ENCODE measurements at regions not wholly inside any gene's neighbourhood (a gene's known extent, or its start where the extent isn't known, plus 50 kb on each side); places are given as distances from the start of the nearest gene placed in this dataset.

DNA sequence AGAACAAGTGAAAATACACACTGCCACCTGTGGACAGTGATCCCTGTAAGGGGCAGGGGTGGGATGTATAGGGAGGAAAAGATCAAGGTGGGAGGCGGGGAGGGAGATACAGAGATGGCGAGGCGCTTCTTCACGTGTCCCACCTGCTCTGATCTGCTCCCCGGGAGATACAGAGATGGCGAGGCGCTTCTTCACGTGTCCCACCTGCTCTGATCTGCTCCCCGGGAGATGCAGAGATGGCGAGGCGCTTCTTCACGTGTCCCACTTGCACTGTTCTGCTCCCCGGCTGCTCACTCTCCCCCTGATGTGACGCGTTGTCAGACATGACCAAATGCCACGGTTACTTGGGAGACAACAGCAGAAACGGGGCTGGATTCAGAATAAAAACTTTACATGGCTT, 308.3 kb upstream of the SHH start:
- DNase-seq (ENCODE audit: insufficient read length, low spot score) (no peak), FAIRE-seq (no peak)
- TF ChIP-seq POU2F2 (IDR thresholded peaks at IDR 0.05; ENCODE audit: low read depth, low read length) (no peak), TAF1 (IDR thresholded peaks at IDR 0.05; ENCODE audit: low read depth, low read length) (no peak), POLR2A (IDR thresholded peaks at IDR 0.05; ENCODE audit: low read depth, low read length) (no peak), POLR2AphosphoS5 (IDR thresholded peaks at IDR 0.05; ENCODE audit: low read depth, low read length) (no peak), SPI1 (IDR thresholded peaks at IDR 0.05; ENCODE audit: low read depth, low read length) (no peak), PAX5 (IDR thresholded peaks at IDR 0.05; ENCODE audit: insufficient read depth, low read length, severe bottlenecking) (no peak)

DNA sequence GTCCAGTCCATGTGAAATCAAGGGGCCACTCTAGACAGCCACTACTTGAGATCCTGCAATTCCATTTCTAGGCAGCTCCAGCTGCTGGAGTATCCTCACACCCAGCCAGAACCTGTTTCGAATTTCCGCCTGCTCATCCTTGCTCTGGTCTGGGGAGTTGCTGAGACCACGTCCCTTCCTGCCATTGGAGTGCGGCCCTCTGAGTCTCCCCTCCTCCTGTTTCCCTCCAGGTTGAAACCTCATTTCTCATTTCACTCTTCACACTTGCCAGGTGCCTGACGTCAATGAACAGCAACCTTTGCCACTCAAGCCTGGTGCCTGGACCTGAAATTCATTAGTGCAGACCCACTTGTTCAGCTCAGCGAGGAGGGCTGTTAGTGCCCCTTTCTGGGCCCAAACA, 307.5 kb upstream of the SHH start:
- no peak for DNase-seq (ENCODE audit: insufficient read length, low spot score)
- TF ChIP-seq POLR2A (IDR thresholded peaks at IDR 0.05; ENCODE audit: low read depth, low read length) (no peak), PAX5 (IDR thresholded peaks at IDR 0.05; ENCODE audit: insufficient read depth, low read length, severe bottlenecking) (no peak), TAF1 (IDR thresholded peaks at IDR 0.05; ENCODE audit: low read depth, low read length) (no peak)
- no peak for FAIRE-seq

DNA sequence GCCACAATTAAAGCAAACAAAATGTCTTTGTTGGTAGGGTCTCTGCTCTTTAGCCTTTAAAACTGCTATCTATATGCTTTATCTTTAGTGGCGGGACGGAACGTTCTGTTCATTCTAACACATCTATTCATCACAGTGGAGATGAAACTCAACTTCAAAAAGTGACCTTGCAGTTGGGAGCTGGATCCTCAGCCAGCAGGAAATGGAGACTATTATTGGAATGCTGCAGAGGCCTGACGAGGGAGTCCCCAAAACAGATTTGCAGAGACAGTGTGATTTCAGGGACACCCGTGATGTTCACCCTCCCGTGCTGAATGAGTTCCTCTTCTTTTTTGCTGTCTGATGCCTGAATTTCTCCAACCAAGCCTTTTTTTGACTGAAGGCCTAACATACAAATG, 306.0 kb upstream of the SHH start:
- FAIRE-seq (no peak), DNase-seq (ENCODE audit: insufficient read length, low spot score) (no peak)
- TF ChIP-seq SPI1 (IDR thresholded peaks at IDR 0.05; ENCODE audit: low read depth, low read length) = no peak
- no peak for TF ChIP-seq TAF1 (IDR thresholded peaks at IDR 0.05; ENCODE audit: low read depth, low read length)
- TF ChIP-seq POLR2AphosphoS5 (IDR thresholded peaks at IDR 0.05; ENCODE audit: low read depth, low read length) = no peak
- no peak for TF ChIP-seq POLR2A (IDR thresholded peaks at IDR 0.05; ENCODE audit: low read depth, low read length)
- no peak for TF ChIP-seq PAX5 (IDR thresholded peaks at IDR 0.05; ENCODE audit: insufficient read depth, low read length, severe bottlenecking)
- TF ChIP-seq POU2F2 (IDR thresholded peaks at IDR 0.05; ENCODE audit: low read depth, low read length) = no peak

DNA sequence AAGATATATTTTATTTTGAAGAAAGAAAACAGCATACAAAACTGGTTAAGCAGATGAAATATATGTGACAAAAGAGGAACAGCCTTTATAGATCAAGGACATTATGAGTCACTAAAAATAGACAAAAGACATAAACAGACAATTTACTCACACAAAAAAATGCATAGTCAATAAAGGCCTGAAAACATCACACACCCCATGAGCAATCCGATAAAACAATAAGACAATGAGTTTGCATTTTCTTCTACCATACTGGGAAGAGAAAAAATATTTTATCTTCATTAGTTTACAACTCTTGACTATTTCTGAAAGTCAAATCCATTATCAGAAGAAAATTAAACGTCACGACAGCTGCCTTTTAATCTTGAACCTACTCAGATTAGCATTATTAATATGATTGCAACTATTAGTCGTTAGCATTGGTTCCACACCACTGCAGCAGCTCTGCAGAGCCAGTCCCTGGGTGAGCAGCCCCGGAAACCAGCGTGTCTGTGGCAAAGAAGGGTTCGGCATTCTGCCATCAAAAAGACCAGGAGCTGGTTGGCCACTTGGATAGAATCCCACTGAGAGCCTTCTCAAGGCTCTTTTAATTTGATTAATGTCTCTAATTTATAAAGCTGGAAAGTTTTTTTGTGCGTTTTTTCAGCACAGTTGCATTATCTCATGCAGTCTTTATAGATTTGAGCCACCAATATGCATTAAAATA, 305.4 kb upstream of the SHH start:
- DNase-seq (ENCODE audit: insufficient read length, low spot score) (no peak), FAIRE-seq (no peak)
- TF ChIP-seq POLR2AphosphoS5 (IDR thresholded peaks at IDR 0.05; ENCODE audit: low read depth, low read length) = no peak
- no peak for TF ChIP-seq SPI1 (IDR thresholded peaks at IDR 0.05; ENCODE audit: low read depth, low read length)
- no peak for TF ChIP-seq POU2F2 (IDR thresholded peaks at IDR 0.05; ENCODE audit: low read depth, low read length)
- TF ChIP-seq POLR2A (IDR thresholded peaks at IDR 0.05; ENCODE audit: low read depth, low read length) = no peak
- TF ChIP-seq TAF1 (IDR thresholded peaks at IDR 0.05; ENCODE audit: low read depth, low read length) = no peak
- TF ChIP-seq PAX5 (IDR thresholded peaks at IDR 0.05; ENCODE audit: insufficient read depth, low read length, severe bottlenecking) = no peak

DNA sequence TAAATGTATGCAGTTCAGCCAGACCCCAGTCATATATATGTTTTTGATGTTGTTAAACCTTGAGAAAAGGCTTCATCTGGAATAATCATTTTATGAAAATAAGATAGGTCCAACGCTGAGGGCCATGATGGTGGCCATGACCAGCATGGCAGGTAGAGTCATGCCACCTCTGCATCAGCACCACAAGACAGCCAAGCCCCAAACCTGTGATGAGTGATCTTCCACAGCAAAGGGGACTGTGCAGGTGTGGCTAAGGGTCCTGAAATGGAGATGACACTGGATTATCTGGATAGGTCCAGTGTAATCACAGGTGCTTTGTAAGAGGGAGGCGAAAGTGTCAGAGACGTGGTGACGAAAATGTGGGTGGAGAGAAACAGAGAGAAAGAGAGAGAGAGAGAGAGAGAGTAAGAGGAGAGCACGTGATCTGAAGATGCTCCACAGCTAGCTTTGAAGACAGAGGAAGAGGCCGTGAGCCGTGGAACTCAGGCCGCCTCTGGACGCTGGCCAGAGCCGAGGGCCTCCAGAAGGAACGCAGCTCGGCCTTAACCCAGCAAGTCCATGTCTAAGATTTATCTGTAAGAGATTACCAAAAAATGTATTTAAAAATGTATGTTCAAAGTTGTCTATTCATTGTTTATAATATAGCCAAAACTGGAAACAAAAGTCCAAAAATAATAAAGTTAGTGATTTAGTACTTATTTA, 304.4 kb upstream of the SHH start:
- TF ChIP-seq PAX5 (IDR thresholded peaks at IDR 0.05; ENCODE audit: insufficient read depth, low read length, severe bottlenecking) (no peak), POLR2A (IDR thresholded peaks at IDR 0.05; ENCODE audit: low read depth, low read length) (no peak), POLR2AphosphoS5 (IDR thresholded peaks at IDR 0.05; ENCODE audit: low read depth, low read length) (no peak), SPI1 (IDR thresholded peaks at IDR 0.05; ENCODE audit: low read depth, low read length) (no peak), POU2F2 (IDR thresholded peaks at IDR 0.05; ENCODE audit: low read depth, low read length) (no peak), TAF1 (IDR thresholded peaks at IDR 0.05; ENCODE audit: low read depth, low read length) (no peak)

DNA sequence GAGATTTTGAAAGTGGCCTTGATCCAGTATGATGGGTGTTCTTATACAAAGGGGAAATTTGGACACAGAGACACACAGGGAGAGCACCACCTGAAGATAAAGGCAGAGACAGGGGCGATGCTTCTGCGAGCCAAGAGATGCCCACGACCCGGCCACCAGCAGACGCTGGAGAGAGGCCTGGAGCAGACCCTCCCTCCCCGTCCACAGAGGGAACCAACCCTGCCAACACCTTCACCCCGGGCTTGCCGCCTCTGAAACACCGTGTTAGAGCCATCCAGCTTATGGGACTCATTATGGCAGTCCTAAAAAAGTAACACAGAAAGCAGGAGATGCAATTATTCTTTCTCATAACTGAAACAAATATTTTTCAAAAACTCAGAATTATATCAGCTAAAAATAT, 303.3 kb upstream of the SHH start:
- FAIRE-seq = no peak
- TF ChIP-seq POU2F2 (IDR thresholded peaks at IDR 0.05; ENCODE audit: low read depth, low read length) (no peak), SPI1 (IDR thresholded peaks at IDR 0.05; ENCODE audit: low read depth, low read length) (no peak), POLR2AphosphoS5 (IDR thresholded peaks at IDR 0.05; ENCODE audit: low read depth, low read length) (no peak), POLR2A (IDR thresholded peaks at IDR 0.05; ENCODE audit: low read depth, low read length) (no peak), PAX5 (IDR thresholded peaks at IDR 0.05; ENCODE audit: insufficient read depth, low read length, severe bottlenecking) (no peak), TAF1 (IDR thresholded peaks at IDR 0.05; ENCODE audit: low read depth, low read length) (no peak)

More for the DNA sequence above, 304.4 kb upstream of the SHH start:
- DNase-seq (ENCODE audit: insufficient read length, low spot score) (no peak), FAIRE-seq (no peak)

DNA sequence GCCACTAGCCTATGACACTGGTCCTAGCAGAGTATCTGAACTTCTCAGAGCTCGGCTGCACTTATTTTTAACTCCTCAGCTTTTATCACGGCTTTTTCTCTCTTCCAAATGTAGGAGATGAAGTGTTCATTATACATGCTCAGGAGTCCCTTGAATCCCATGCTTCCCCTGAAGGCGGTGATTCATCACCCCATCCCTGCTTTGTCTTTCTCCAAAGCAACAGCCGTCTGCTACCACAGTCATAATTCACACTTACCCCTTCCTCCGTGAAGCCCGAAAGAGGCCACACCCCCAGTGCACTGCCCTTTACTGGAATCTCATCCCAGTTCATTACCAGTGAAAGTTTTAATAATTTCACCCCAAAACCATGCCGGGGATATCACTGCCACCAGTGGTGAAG, 301.5 kb upstream of the SHH start:
- FAIRE-seq (no peak), DNase-seq (ENCODE audit: insufficient read length, low spot score) (no peak)
- TF ChIP-seq POLR2AphosphoS5 (IDR thresholded peaks at IDR 0.05; ENCODE audit: low read depth, low read length) (no peak), POU2F2 (IDR thresholded peaks at IDR 0.05; ENCODE audit: low read depth, low read length) (no peak), POLR2A (IDR thresholded peaks at IDR 0.05; ENCODE audit: low read depth, low read length) (no peak), TAF1 (IDR thresholded peaks at IDR 0.05; ENCODE audit: low read depth, low read length) (no peak), SPI1 (IDR thresholded peaks at IDR 0.05; ENCODE audit: low read depth, low read length) (no peak), PAX5 (IDR thresholded peaks at IDR 0.05; ENCODE audit: insufficient read depth, low read length, severe bottlenecking) (no peak)

More for the DNA sequence above, 303.3 kb upstream of the SHH start:
- no peak for DNase-seq (ENCODE audit: insufficient read length, low spot score)

DNA sequence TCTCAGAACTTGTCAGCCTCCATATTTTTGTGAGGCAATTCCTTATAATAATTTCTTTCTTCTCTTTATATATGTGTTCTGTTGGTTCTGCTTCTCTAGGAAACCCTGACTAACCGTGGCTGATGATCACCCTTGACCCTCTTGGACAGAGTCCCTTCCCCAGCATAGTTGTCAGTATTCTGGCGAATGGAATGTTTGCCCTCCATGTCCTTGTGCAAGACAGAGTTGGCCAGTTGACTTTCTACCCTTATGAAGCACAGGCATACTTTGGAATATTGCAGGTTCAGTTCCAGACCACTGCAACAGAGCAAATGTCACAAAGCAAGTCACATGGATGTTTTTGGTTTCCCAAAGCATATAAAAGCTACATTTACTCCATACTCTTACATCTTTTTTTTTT, 297.7 kb upstream of the SHH start:
- DNase-seq (ENCODE audit: insufficient read length, low spot score) (no peak), FAIRE-seq (no peak)
- no peak for TF ChIP-seq SPI1 (IDR thresholded peaks at IDR 0.05; ENCODE audit: low read depth, low read length)
- TF ChIP-seq PAX5 (IDR thresholded peaks at IDR 0.05; ENCODE audit: insufficient read depth, low read length, severe bottlenecking) = no peak
- no peak for TF ChIP-seq POLR2AphosphoS5 (IDR thresholded peaks at IDR 0.05; ENCODE audit: low read depth, low read length)
- no peak for TF ChIP-seq TAF1 (IDR thresholded peaks at IDR 0.05; ENCODE audit: low read depth, low read length)
- no peak for TF ChIP-seq POLR2A (IDR thresholded peaks at IDR 0.05; ENCODE audit: low read depth, low read length)
- TF ChIP-seq POU2F2 (IDR thresholded peaks at IDR 0.05; ENCODE audit: low read depth, low read length) = no peak

DNA sequence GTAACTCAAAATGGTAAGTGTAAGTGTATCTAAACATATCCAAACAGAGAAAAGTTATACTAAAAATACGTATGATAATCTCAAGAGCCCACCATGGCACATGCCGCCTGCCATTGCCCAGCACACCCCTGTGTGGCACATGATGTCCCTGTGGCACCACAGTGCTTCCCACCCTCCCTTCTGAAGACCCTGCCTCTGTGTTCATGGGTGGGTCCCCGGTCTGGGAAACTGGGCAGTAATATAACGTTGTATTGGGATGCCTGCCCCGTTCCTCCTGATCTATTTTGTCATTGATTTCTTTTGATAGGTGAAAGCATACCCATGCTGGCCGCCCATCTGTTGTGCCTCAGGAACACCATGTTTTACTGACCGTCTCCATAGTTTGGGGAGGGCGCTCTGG, 296.8 kb upstream of the SHH start:
- FAIRE-seq (no peak), DNase-seq (ENCODE audit: insufficient read length, low spot score) (no peak)
- no peak for TF ChIP-seq POU2F2 (IDR thresholded peaks at IDR 0.05; ENCODE audit: low read depth, low read length)
- no peak for TF ChIP-seq POLR2AphosphoS5 (IDR thresholded peaks at IDR 0.05; ENCODE audit: low read depth, low read length)
- TF ChIP-seq SPI1 (IDR thresholded peaks at IDR 0.05; ENCODE audit: low read depth, low read length) = no peak
- no peak for TF ChIP-seq TAF1 (IDR thresholded peaks at IDR 0.05; ENCODE audit: low read depth, low read length)
- TF ChIP-seq POLR2A (IDR thresholded peaks at IDR 0.05; ENCODE audit: low read depth, low read length) = no peak
- TF ChIP-seq PAX5 (IDR thresholded peaks at IDR 0.05; ENCODE audit: insufficient read depth, low read length, severe bottlenecking) = no peak
